ENCODE measurements at regions not wholly inside any gene's neighbourhood (a gene's known extent, or its start where the extent isn't known, plus 50 kb on each side); places are given as distances from the start of the nearest gene placed in this dataset.

DNA sequence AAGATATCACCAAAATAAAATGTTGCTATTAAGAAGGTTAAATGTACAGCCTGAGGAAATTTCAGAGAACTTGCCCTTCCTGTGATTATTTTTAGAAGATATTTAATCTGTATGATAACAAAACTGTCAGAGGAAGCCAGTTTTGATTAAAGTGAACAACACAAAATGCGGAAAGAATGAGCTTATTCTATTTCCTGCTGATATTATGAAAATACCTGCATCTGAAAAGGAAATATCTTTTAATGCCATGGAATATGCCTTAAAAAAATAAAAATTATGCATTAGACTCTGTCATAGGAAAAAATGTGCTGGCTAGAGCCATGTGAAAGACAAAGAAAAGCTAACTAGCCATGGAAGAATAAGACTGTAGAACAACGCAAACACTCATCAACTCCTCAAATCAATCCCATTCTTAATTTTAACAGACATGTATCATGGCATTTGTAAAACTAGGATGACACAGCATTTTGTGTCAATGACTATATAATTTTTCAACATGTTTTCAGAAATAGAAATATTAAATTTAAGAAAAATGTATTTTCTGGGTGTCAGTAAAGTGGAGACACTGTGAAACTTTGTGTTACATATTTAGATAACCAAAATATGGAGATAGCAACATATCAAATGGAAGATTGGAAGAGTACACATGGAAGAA is 1768.2 kb downstream of the SUCLG1 start:
- no peak overlapping the region for H3K27ac ChIP-seq
- no peaks in the 10 kb centered on the region for H3K36me3 ChIP-seq (ENCODE audit: insufficient read depth, low read length)
- no peak overlapping the region for H3K9ac ChIP-seq (ENCODE audit: insufficient read length)
- no peak overlapping the region for H3K4me3 ChIP-seq
- no peaks in the 10 kb centered on the region for H3K9me3 ChIP-seq (ENCODE audit: low read depth, low read length)
- TF ChIP-seq POLR2AphosphoS5 (IDR thresholded peaks at IDR 0.05; ENCODE audit: borderline replicate concordance, low read depth, low read length) (no peak), EZH2 (IDR thresholded peaks at IDR 0.05) (no peak), FOXP2 (optimal IDR thresholded peaks at IDR 0.05; ENCODE audit: control extremely low read depth, extremely low read length, insufficient read depth) (no peak)
- no peak for DNase-seq (ENCODE audit: low read depth, low spot score)

DNA sequence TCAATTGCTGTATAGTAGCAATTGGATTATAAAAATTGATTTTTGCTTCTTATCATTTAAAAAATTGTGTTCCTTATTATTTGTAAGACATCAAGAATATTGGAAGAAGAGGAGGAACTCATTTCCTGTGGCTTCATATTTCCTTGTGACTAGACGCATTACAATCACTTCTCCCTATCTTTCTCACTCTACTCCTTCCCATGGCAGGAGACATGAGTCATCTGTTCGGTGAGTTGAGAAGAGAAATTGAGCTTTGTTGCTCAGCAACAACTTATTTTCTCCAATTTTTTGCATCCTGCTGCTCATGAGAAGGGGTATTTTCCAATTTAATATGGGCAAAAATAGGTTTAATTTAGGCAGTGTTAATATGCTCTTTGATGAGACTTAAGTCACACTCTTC is 1783.9 kb downstream of the SUCLG1 start:
- Histone ChIP-seq H3K36me3 (ENCODE audit: insufficient read depth, low read length) (no peaks in the 10 kb centered on the region), H3K9me3 (ENCODE audit: low read depth, low read length) (no peaks in the 10 kb centered on the region), H3K4me3 (no peak overlapping the region), H3K9ac (ENCODE audit: insufficient read length) (no peak overlapping the region), H3K27ac (no peak overlapping the region)
- TF ChIP-seq EZH2 (IDR thresholded peaks at IDR 0.05), result no peak
- TF ChIP-seq FOXP2 (optimal IDR thresholded peaks at IDR 0.05; ENCODE audit: control extremely low read depth, extremely low read length, insufficient read depth), result no peak
- no peak for DNase-seq (ENCODE audit: low read depth, low spot score)

DNA sequence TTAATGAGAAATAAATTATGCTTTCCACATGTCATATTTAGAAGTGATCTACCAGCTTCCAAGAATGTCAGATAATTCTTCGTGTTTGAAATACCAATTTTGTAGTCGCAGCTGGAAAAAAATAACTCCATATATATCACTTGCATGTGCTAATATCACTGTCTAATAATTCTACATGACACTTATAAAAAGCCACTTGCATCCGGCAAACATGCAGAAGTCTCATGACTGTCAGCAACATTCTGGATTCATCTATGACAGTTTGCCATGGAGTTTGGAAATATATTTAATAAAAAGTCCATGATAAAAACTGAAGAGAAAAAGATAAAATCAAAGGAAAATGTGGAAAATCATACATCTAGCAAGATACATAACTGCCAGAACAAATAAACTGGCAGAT is 1784.4 kb downstream of the SUCLG1 start:
- no peak for TF ChIP-seq FOXP2 (optimal IDR thresholded peaks at IDR 0.05; ENCODE audit: control extremely low read depth, extremely low read length, insufficient read depth)
- Histone ChIP-seq H3K9me3 (ENCODE audit: low read depth, low read length) (no peaks in the 10 kb centered on the region), H3K4me3 (no peak overlapping the region), H3K9ac (ENCODE audit: insufficient read length) (no peak overlapping the region), H3K27ac (no peak overlapping the region), H3K36me3 (ENCODE audit: insufficient read depth, low read length) (no peaks in the 10 kb centered on the region)
- DNase-seq (ENCODE audit: low read depth, low spot score), result no peak

DNA sequence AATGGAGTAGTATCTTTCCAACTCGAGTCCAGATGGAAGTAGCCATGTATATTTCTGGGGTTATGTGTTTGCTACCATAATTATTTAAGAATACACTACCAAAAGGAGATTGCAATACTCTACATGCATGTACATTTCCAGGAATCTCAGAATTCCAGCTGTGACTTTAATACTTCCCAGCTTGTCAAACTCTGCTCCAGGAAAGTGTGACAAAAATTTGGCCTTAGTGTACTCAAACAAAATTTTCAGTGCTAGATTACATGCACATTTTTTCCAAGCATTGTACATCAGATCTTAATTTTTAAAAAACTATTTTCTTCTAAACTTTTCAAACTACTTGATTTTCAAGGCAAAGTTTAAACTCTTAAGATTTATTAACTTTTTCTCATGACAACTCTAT is 1791.6 kb downstream of the SUCLG1 start:
- TF ChIP-seq EZH2 (IDR thresholded peaks at IDR 0.05) (no peak), POLR2AphosphoS5 (IDR thresholded peaks at IDR 0.05; ENCODE audit: borderline replicate concordance, low read depth, low read length) (no peak), FOXP2 (optimal IDR thresholded peaks at IDR 0.05; ENCODE audit: control extremely low read depth, extremely low read length, insufficient read depth) (no peak)
- Histone ChIP-seq H3K9ac (ENCODE audit: insufficient read length) (no peak overlapping the region), H3K4me3 (no peak overlapping the region), H3K27ac (no peak overlapping the region), H3K9me3 (ENCODE audit: low read depth, low read length) (no peaks in the 10 kb centered on the region), H3K36me3 (ENCODE audit: insufficient read depth, low read length) (no peaks in the 10 kb centered on the region)
- DNase-seq (ENCODE audit: low read depth, low spot score), result no peak

DNA sequence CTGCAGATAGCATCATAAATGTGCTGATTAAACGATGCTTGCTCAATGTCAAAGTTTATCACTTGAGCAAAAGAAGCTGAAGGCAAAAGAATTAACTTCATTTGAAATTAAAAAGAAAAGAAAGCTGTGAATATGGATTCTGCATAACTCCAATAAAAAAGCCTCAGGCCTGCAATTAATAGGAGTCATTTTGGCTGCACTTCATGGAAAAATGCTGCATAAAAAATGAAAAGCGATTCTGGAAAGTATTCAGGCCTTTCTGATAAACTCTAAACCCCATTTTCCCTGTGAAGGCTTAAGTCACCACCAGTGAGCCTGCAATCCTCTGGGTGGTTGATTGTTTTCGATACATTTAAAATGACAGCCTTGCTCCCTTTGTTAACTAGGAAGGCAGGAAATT is 1793.4 kb downstream of the SUCLG1 start:
- no peak for DNase-seq (ENCODE audit: low read depth, low spot score)
- Histone ChIP-seq H3K36me3 (ENCODE audit: insufficient read depth, low read length) (no peaks in the 10 kb centered on the region), H3K27ac (no peak overlapping the region), H3K4me3 (no peak overlapping the region), H3K9me3 (ENCODE audit: low read depth, low read length) (no peaks in the 10 kb centered on the region), H3K9ac (ENCODE audit: insufficient read length) (no peak overlapping the region)
- TF ChIP-seq POLR2AphosphoS5 (IDR thresholded peaks at IDR 0.05; ENCODE audit: borderline replicate concordance, low read depth, low read length), result no peak
- no peak for TF ChIP-seq EZH2 (IDR thresholded peaks at IDR 0.05)
- TF ChIP-seq FOXP2 (optimal IDR thresholded peaks at IDR 0.05; ENCODE audit: control extremely low read depth, extremely low read length, insufficient read depth), result no peak

DNA sequence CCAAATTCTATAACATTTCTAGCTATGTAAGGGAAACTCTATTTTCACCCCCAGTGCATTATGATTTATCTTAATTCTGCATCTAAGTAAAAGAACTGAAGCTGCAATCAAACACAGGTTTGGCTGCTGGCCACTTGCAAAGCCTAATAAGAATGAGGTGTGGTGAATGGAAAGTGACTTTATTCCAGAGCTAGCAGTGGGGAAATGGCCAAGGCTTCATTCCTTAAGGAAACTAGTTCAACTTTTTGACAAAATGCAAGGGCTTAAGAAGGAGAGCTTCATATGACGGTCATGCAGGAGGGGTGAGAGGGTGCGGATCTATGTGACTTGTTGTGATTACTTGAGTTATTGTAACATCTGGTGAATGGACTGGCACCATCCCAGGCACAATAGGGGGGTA is 1802.0 kb downstream of the SUCLG1 start:
- no peak for TF ChIP-seq POLR2AphosphoS5 (IDR thresholded peaks at IDR 0.05; ENCODE audit: borderline replicate concordance, low read depth, low read length)
- TF ChIP-seq EZH2 (IDR thresholded peaks at IDR 0.05), result no peak
- TF ChIP-seq FOXP2 (optimal IDR thresholded peaks at IDR 0.05; ENCODE audit: control extremely low read depth, extremely low read length, insufficient read depth), result no peak
- no peak overlapping the region for H3K27ac ChIP-seq

DNA sequence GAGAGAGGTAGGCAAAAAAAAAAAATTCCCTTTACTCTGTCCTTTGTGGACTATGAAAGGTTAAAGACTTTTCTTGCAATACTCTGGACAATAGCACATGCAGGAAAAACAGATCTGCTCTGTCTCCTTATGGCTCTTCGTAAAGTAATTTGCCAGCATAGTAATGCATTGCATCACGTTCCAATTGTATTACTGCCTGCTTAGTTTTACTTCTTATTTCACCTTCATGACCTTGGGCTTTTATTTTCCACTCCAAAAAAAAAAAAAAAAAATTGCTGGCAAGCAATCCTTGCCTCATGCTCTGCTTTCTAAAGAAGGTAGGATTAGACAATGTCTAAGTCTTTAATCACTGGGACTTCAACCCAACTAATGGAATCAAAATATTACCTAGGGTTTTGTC is 1802.7 kb downstream of the SUCLG1 start:
- H3K9me3 ChIP-seq (ENCODE audit: low read depth, low read length), result no peaks in the 10 kb centered on the region
- no peak for DNase-seq (ENCODE audit: low read depth, low spot score)

More for the DNA sequence above, 1802.0 kb downstream of the SUCLG1 start:
- Histone ChIP-seq H3K9me3 (ENCODE audit: low read depth, low read length) (no peaks in the 10 kb centered on the region), H3K36me3 (ENCODE audit: insufficient read depth, low read length) (no peaks in the 10 kb centered on the region), H3K4me3 (no peak overlapping the region), H3K9ac (ENCODE audit: insufficient read length) (no peak overlapping the region)
- no peak for DNase-seq (ENCODE audit: low read depth, low spot score)

DNA sequence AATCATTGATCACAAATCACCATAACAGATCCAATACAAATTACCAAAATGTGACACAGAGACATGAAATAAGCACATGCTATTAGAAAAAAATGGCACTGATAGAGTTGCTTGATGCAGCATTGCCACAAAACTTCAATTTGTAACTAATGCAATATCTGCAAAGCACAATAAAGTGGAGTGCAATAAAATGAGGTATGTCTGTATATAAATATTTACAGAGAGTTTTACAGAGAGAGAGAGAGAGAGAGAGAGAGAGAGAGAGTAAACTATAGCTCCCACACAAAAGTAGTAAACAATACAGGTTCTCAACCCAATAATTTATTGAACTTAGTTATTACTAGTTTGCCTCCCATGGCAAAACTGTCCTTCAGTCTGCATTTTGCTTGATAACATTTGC is 1807.0 kb downstream of the SUCLG1 start:
- Histone ChIP-seq H3K4me3 (no peak overlapping the region), H3K36me3 (ENCODE audit: insufficient read depth, low read length) (no peaks in the 10 kb centered on the region), H3K9ac (ENCODE audit: insufficient read length) (no peak overlapping the region), H3K27ac (no peak overlapping the region), H3K9me3 (ENCODE audit: low read depth, low read length) (no peaks in the 10 kb centered on the region)
- no peak for TF ChIP-seq EZH2 (IDR thresholded peaks at IDR 0.05)
- no peak for TF ChIP-seq FOXP2 (optimal IDR thresholded peaks at IDR 0.05; ENCODE audit: control extremely low read depth, extremely low read length, insufficient read depth)
- TF ChIP-seq POLR2AphosphoS5 (IDR thresholded peaks at IDR 0.05; ENCODE audit: borderline replicate concordance, low read depth, low read length), result no peak
- DNase-seq (ENCODE audit: low read depth, low spot score), result no peak

More for the DNA sequence above, 1802.7 kb downstream of the SUCLG1 start:
- Histone ChIP-seq H3K36me3 (ENCODE audit: insufficient read depth, low read length) (no peaks in the 10 kb centered on the region), H3K9ac (ENCODE audit: insufficient read length) (no peak overlapping the region), H3K27ac (no peak overlapping the region), H3K4me3 (no peak overlapping the region)
- TF ChIP-seq FOXP2 (optimal IDR thresholded peaks at IDR 0.05; ENCODE audit: control extremely low read depth, extremely low read length, insufficient read depth), result no peak
- no peak for TF ChIP-seq POLR2AphosphoS5 (IDR thresholded peaks at IDR 0.05; ENCODE audit: borderline replicate concordance, low read depth, low read length)

DNA sequence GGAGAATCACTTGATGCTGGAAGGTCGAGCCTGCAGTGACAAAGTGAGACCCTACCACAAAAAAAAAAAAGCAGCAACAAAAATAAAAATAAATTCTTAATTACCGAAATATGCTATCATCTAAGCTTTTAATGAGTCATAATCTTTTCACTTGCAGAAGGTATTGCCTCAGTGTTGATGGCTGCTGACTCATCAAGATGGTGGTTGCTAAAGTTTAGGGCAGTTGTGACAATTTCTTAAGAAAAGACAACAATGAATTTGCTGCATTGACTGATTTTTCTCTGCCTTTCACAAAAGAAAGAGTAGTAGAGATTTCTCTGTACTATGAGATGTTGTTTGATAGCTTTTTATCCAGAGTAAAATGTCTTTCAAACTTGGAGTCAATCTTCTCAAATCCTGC is 1809.0 kb downstream of the SUCLG1 start:
- DNase-seq (ENCODE audit: low read depth, low spot score), result no peak
- TF ChIP-seq POLR2AphosphoS5 (IDR thresholded peaks at IDR 0.05; ENCODE audit: borderline replicate concordance, low read depth, low read length) (no peak), FOXP2 (optimal IDR thresholded peaks at IDR 0.05; ENCODE audit: control extremely low read depth, extremely low read length, insufficient read depth) (no peak), EZH2 (IDR thresholded peaks at IDR 0.05) (no peak)
- H3K9me3 ChIP-seq (ENCODE audit: low read depth, low read length), result no peaks in the 10 kb centered on the region
- H3K4me3 ChIP-seq, result no peak overlapping the region
- no peak overlapping the region for H3K9ac ChIP-seq (ENCODE audit: insufficient read length)
- H3K27ac ChIP-seq, result no peak overlapping the region
- H3K36me3 ChIP-seq (ENCODE audit: insufficient read depth, low read length), result no peaks in the 10 kb centered on the region

All from SK-N-MC (cell line).